ENCODE measurements at regions not wholly inside any gene's neighbourhood (a gene's known extent, or its start where the extent isn't known, plus 50 kb on each side); places are given as distances from the start of the nearest gene placed in this dataset.

GRCh38 chr11:134739136-134739535, 327.1 kb upstream of the B3GAT1 start:
- no TSS peak for BruUV-seq (replicated peaks)
- intact Hi-C loops (cut with micrococcal nuclease; ENCODE audit: unreplicated experiment) (no loop called here), in situ Hi-C loops (cut with HindIII; ENCODE audit: extremely low pct_ligation_motif_present, low pct_unique_long_range_greater_than_20kb) (no loop called here)
- FAIRE-seq (no peak), ATAC-seq (no peak), DNase-seq (ENCODE audit: low spot score) (no peak)
- no peak overlapping the region for H3K4me2 ChIP-seq (ENCODE audit: low read depth, low read length)
- no peak overlapping the region for H3K27ac ChIP-seq (ENCODE audit: extremely low read length, insufficient read depth, low read length)
- no peaks in the 10 kb centered on the region for H3K79me2 ChIP-seq (ENCODE audit: insufficient read depth, low read length)
- no peaks in the 10 kb centered on the region for H3K36me3 ChIP-seq (replicated peaks in 1 of 2; ENCODE audit: control insufficient read depth in 1 of 2, insufficient read depth in 2 of 2, low read length in 2 of 2)
- H2AFZ ChIP-seq (ENCODE audit: low read length) = no peak overlapping the region
- H3K9ac ChIP-seq (ENCODE audit: insufficient read depth, low read depth, low read length) = no peak overlapping the region
- POLR2A ChIA-PET = no interaction called here
- no peak overlapping the region for H3K4me3 ChIP-seq (replicated peaks in 1 of 3; ENCODE audit: insufficient read depth in 1 of 3, low read depth in 2 of 3, low read length in 3 of 3)
- H4K20me1 ChIP-seq (ENCODE audit: insufficient read depth, low read length) = no peaks in the 10 kb centered on the region
- H3K27me3 ChIP-seq (ENCODE audit: control insufficient read depth in 1 of 2, insufficient read depth in 2 of 2, low read length in 2 of 2) = no peaks in the 10 kb centered on the region; a peak in 1 of 5 replicates
- TF ChIP-seq PAF1 (CRISPR knock-in tag; IDR thresholded peaks at IDR 0.05) (no peak), ZFP91 (CRISPR knock-in tag; IDR thresholded peaks at IDR 0.05; ENCODE audit: borderline replicate concordance) (no peak), ONECUT2 (CRISPR knock-in tag; IDR thresholded peaks at IDR 0.05) (no peak), HHEX (CRISPR knock-in tag; IDR thresholded peaks at IDR 0.05) (no peak), RFXAP (CRISPR knock-in tag; IDR thresholded peaks at IDR 0.05; ENCODE audit: borderline replicate concordance) (no peak), CREM (IDR thresholded peaks at IDR 0.05) (no peak), CREM (CRISPR knock-in tag; IDR thresholded peaks at IDR 0.05) (no peak), ZNF33B (CRISPR knock-in tag; IDR thresholded peaks at IDR 0.05) (no peak), GTF3A (CRISPR knock-in tag; conservative IDR thresholded peaks at IDR 0.05) (no peak), CHD2 (IDR thresholded peaks at IDR 0.05; ENCODE audit: low read depth, low read length) (no peak), NR1H2 (CRISPR knock-in tag; IDR thresholded peaks at IDR 0.05; ENCODE audit: borderline replicate concordance, low read depth) (no peak), ZNF414 (CRISPR knock-in tag; IDR thresholded peaks at IDR 0.05) (no peak), ZNF629 (CRISPR knock-in tag; conservative IDR thresholded peaks at IDR 0.05) (no peak), ZNF552 (CRISPR knock-in tag; IDR thresholded peaks at IDR 0.05; ENCODE audit: borderline replicate concordance) (no peak), KAT2B (IDR thresholded peaks at IDR 0.05; ENCODE audit: borderline replicate concordance, low read depth, low read length) (no peak), ATF6 (CRISPR knock-in tag; conservative IDR thresholded peaks at IDR 0.05) (no peak), RFX5 (IDR thresholded peaks at IDR 0.05; ENCODE audit: low read depth, low read length) (no peak), NFE2L1 (CRISPR knock-in tag; IDR thresholded peaks at IDR 0.05; ENCODE audit: borderline replicate concordance) (no peak), UBTF (CRISPR knock-in tag; IDR thresholded peaks at IDR 0.05) (no peak)
- CTCF ChIA-PET (ENCODE audit: low intra/inter-chr PET ratio, low total read pairs) = no interaction called here
- no peaks in the 10 kb centered on the region for H3K9me3 ChIP-seq (ENCODE audit: low read length)
- peaks cover 54% of the 10 kb centered on the region for H3K4me1 ChIP-seq (ENCODE audit: insufficient read depth, low read length)
- 91% methylated on average over 11 of the region's 11 CpGs for WGBS (ENCODE audit: low lambda C conversion rate)
